K562 (cell line): ENCODE measurements at regions not wholly inside any gene's neighbourhood (a gene's known extent, or its start where the extent isn't known, plus 50 kb on each side); places are given as distances from the start of the nearest gene placed in this dataset.

ENCODE experiments used
- EP300 ChIP-seq: IDR thresholded peaks from 2 replicates; pipeline ENCODE4 v1.6.1; 2012; ENCODE audit warnings: low read length, improper control_type of control experiment
- ZFP36 ChIP-seq: fragments of 150-350 bp; IDR thresholded peaks from 2 replicates; pipeline ENCODE4 v1.6.1; 2018; ENCODE audit warnings: low read length, low read depth; ENCODE audit not compliant: partially characterized antibody
- ZNF75A ChIP-seq: fragments of 450-650 bp; formaldehyde crosslinking; IDR thresholded peaks from 2 replicates; pipeline ENCODE4 v1.4.0; 2020; ENCODE audit warnings: mild to moderate bottlenecking
- ZZZ3 ChIP-seq: fragments of 450-650 bp; IDR thresholded peaks from 2 replicates; pipeline ENCODE4 v1.6.1; 2016; ENCODE audit warnings: antibody characterized with exemption, mild to moderate bottlenecking, moderate library complexity

- TF ChIP-seq EP300 (no peak), ZZZ3 (no peak), ZNF75A (CRISPR knock-in tag) (no peak), ZFP36 (no peak)
Observed at GRCh38 chr18:65968239-65969004, 217.6 kb downstream of the CDH7 start.
